K562 (cell line): ENCODE measurements at regions not wholly inside any gene's neighbourhood (a gene's known extent, or its start where the extent isn't known, plus 50 kb on each side); places are given as distances from the start of the nearest gene placed in this dataset.

Experiments used
- ATF1 ChIP-seq, 2 experiments: fragments of 450-650 bp in 1 of 2; IDR thresholded peaks; 2 replicates each; pipeline ENCODE4 v1.6.1; 2016; ENCODE audit warnings: missing compliant biosample characterization in 1 of 2, missing genetic modification characterization in 1 of 2
- CBX2 ChIP-seq: fragments of 200-600 bp; sonication (generic); IDR thresholded peaks from one replicate; pipeline ENCODE4 v1.6.1; 2012; ENCODE audit warnings: mild to moderate bottlenecking, low read length, inconsistent platforms; ENCODE audit not compliant: insufficient read depth, poor library complexity, severe bottlenecking
- EWSR1 ChIP-seq: fragments of 450-650 bp; IDR thresholded peaks from 2 replicates; pipeline ENCODE4 v1.6.1; 2018; ENCODE audit warnings: borderline replicate concordance, mild to moderate bottlenecking, low read depth, moderate library complexity; ENCODE audit not compliant: partially characterized antibody
- FOXJ2 ChIP-seq: fragments of 200-800 bp; sonication (Bioruptor generic); IDR thresholded peaks from 2 replicates; pipeline ENCODE4 v1.6.1; 2016; ENCODE audit warnings: missing genetic modification characterization, missing compliant biosample characterization
- HDAC2 ChIP-seq: fragments of 450-650 bp; IDR thresholded peaks from 2 replicates; pipeline ENCODE4 v1.6.1; 2016; ENCODE audit warnings: mild to moderate bottlenecking
- HNRNPUL1 ChIP-seq: fragments of 200-400 bp; formaldehyde crosslinking; IDR thresholded peaks from 2 replicates; pipeline ENCODE4 v1.6.1; 2017; ENCODE audit warnings: low read length
- MEF2A ChIP-seq: IDR thresholded peaks from 2 replicates; pipeline ENCODE4 v1.6.1; 2011; ENCODE audit warnings: low read depth, mild to moderate bottlenecking, low read length, moderate library complexity; ENCODE audit not compliant: control insufficient read depth
- NFE2L1 ChIP-seq: fragments of 450-650 bp; IDR thresholded peaks from 2 replicates; pipeline ENCODE4 v1.6.1; 2016; ENCODE audit warnings: missing genetic modification characterization, low read depth, mild to moderate bottlenecking, missing compliant biosample characterization, moderate library complexity, borderline replicate concordance
- NR1H2 ChIP-seq: sonication (generic); formaldehyde crosslinking; IDR thresholded peaks from 2 replicates; pipeline ENCODE4 v1.4.0; 2020; ENCODE audit warnings: mild to moderate bottlenecking, missing genetic modification reagents
- SAFB2 ChIP-seq: fragments of 200-400 bp; formaldehyde crosslinking; IDR thresholded peaks from 2 replicates; pipeline ENCODE4 v1.6.1; 2018; ENCODE audit warnings: borderline replicate concordance, low read length, low read depth, moderate library complexity; ENCODE audit not compliant: severe bottlenecking
- SLC30A9 ChIP-seq: fragments of 250-450 bp; sonication (Bioruptor Pico); IDR thresholded peaks from 2 replicates; pipeline ENCODE4 v1.8.0; 2022; ENCODE audit warnings: mild to moderate bottlenecking, moderate library complexity
- ZNF384 ChIP-seq: IDR thresholded peaks from 2 replicates; pipeline ENCODE4 v1.6.1; 2012; ENCODE audit warnings: low read depth, low read length, improper control_type of control experiment
- TF ChIP-seq, protein P1 (sequence below): fragments of 450-650 bp; IDR thresholded peaks from 2 replicates; pipeline ENCODE4 v1.6.1; 2016; ENCODE audit warnings: missing biosample characterization, missing genetic modification characterization
- TF ChIP-seq, protein P2 (sequence below): fragments of 250-450 bp; sonication (Bioruptor Pico); IDR thresholded peaks from 2 replicates; pipeline ENCODE4 v1.8.0; 2022; ENCODE audit warnings: inconsistent platforms
- TF ChIP-seq, protein P3 (sequence below): sonication (generic); formaldehyde crosslinking; IDR thresholded peaks from 2 replicates; pipeline ENCODE4 v1.8.0; 2022; ENCODE audit warnings: mild to moderate bottlenecking, missing genetic modification reagents, borderline replicate concordance
- TF ChIP-seq, protein P4 (sequence below): sonication (generic); formaldehyde crosslinking; IDR thresholded peaks from 2 replicates; pipeline ENCODE4 v1.8.1; 2023; ENCODE audit warnings: mild to moderate bottlenecking, missing genetic modification reagents, moderate library complexity
- TF ChIP-seq, protein P5 (sequence below): fragments of 450-650 bp; formaldehyde crosslinking; IDR thresholded peaks from 2 replicates; pipeline ENCODE4 v1.4.0; 2022; ENCODE audit warnings: mild to moderate bottlenecking, moderate library complexity

DNA sequence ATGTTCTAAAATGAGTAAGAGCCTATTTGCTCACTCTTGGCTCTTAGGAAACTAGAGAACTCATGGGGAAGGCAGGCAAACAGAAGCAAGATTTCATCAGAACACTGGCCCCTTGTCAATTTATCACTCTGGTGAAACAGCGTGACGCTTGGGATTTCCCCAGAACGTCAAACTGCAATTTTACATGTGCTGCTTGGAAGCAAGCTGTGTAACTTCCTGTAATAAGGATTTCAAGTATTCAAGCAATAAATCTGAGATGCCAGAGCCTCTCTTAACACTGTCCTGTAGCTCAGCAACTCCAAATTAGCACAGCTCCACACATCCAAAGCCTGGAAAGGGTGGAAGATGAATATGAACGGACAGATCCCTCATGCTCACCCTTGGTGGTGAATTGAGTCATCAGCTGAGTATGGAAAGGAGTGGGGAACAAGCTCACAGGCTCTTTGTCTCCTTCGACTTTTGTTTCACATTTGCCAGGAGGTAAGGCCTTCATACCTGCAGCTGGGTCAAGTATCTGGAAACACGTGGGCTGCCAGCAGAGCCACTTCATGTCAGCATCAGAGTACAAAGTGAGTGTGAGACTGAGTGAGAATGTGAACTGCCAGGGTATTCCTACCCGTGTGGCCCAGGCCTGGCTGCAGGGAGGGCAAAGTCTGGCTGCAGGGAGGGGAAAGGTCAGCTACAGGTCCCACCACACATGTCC, 140.4 kb upstream of the NAMPT start (continued):
- TF ChIP-seq, protein P1, sequence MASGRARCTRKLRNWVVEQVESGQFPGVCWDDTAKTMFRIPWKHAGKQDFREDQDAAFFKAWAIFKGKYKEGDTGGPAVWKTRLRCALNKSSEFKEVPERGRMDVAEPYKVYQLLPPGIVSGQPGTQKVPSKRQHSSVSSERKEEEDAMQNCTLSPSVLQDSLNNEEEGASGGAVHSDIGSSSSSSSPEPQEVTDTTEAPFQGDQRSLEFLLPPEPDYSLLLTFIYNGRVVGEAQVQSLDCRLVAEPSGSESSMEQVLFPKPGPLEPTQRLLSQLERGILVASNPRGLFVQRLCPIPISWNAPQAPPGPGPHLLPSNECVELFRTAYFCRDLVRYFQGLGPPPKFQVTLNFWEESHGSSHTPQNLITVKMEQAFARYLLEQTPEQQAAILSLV (tag): no peak
- TF ChIP-seq, protein P2, sequence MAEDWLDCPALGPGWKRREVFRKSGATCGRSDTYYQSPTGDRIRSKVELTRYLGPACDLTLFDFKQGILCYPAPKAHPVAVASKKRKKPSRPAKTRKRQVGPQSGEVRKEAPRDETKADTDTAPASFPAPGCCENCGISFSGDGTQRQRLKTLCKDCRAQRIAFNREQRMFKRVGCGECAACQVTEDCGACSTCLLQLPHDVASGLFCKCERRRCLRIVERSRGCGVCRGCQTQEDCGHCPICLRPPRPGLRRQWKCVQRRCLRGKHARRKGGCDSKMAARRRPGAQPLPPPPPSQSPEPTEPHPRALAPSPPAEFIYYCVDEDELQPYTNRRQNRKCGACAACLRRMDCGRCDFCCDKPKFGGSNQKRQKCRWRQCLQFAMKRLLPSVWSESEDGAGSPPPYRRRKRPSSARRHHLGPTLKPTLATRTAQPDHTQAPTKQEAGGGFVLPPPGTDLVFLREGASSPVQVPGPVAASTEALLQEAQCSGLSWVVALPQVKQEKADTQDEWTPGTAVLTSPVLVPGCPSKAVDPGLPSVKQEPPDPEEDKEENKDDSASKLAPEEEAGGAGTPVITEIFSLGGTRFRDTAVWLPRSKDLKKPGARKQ (CRISPR knock-in tag): no peak
- TF ChIP-seq HNRNPUL1 (no peak), ZNF384 (no peak), EWSR1 (no peak), CBX2 (no peak), FOXJ2 (tag) (peak; percentile 80), SAFB2 (no peak), NFE2L1 (no peak), HDAC2 (0 out of 2 replicates have a peak, but pooled peaks have one; percentile 49), SLC30A9 (CRISPR knock-in tag) (no peak), ATF1 (CRISPR knock-in tag; IDR thresholded peaks at IDR 0.05) (no peak), ATF1 (tag; IDR thresholded peaks at IDR 0.05) (peak; percentile 89), NR1H2 (CRISPR knock-in tag) (no peak), MEF2A (no peak)
- TF ChIP-seq, protein P3, sequence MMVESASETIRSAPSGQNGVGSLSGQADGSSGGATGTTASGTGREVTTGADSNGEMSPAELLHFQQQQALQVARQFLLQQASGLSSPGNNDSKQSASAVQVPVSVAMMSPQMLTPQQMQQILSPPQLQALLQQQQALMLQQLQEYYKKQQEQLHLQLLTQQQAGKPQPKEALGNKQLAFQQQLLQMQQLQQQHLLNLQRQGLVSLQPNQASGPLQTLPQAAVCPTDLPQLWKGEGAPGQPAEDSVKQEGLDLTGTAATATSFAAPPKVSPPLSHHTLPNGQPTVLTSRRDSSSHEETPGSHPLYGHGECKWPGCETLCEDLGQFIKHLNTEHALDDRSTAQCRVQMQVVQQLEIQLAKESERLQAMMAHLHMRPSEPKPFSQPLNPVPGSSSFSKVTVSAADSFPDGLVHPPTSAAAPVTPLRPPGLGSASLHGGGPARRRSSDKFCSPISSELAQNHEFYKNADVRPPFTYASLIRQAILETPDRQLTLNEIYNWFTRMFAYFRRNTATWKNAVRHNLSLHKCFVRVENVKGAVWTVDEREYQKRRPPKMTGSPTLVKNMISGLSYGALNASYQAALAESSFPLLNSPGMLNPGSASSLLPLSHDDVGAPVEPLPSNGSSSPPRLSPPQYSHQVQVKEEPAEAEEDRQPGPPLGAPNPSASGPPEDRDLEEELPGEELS (CRISPR knock-in tag): no peak
- TF ChIP-seq, protein P4, sequence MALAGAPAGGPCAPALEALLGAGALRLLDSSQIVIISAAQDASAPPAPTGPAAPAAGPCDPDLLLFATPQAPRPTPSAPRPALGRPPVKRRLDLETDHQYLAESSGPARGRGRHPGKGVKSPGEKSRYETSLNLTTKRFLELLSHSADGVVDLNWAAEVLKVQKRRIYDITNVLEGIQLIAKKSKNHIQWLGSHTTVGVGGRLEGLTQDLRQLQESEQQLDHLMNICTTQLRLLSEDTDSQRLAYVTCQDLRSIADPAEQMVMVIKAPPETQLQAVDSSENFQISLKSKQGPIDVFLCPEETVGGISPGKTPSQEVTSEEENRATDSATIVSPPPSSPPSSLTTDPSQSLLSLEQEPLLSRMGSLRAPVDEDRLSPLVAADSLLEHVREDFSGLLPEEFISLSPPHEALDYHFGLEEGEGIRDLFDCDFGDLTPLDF (CRISPR knock-in tag): no peak
- TF ChIP-seq, protein P5, sequence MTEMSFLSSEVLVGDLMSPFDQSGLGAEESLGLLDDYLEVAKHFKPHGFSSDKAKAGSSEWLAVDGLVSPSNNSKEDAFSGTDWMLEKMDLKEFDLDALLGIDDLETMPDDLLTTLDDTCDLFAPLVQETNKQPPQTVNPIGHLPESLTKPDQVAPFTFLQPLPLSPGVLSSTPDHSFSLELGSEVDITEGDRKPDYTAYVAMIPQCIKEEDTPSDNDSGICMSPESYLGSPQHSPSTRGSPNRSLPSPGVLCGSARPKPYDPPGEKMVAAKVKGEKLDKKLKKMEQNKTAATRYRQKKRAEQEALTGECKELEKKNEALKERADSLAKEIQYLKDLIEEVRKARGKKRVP: peak; percentile 74; the same call in 1 of the 2 replicates
